ENCODE measurements at regions not wholly inside any gene's neighbourhood (a gene's known extent, or its start where the extent isn't known, plus 50 kb on each side); places are given as distances from the start of the nearest gene placed in this dataset.

DNA sequence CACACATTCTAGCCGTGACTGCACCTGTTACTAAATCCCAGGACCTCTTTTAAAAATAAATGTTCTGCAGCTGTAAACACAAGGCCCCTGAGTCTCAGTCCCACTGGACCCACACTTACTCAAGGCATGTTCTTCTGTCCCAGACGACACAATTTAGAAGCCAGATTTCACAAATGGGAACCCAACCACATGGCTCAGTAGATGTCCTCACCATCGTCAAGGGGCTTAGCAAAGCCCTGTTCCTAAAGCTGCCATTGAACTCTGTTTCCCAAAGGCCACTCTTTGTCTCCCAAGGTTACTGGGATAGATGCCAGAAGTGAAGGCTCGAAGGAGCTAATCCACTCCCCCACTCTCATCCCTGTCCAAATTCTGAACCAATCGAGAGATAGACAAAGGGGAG is 301.0 kb downstream of the GALR1 start:
- TF ChIP-seq, protein P1, sequence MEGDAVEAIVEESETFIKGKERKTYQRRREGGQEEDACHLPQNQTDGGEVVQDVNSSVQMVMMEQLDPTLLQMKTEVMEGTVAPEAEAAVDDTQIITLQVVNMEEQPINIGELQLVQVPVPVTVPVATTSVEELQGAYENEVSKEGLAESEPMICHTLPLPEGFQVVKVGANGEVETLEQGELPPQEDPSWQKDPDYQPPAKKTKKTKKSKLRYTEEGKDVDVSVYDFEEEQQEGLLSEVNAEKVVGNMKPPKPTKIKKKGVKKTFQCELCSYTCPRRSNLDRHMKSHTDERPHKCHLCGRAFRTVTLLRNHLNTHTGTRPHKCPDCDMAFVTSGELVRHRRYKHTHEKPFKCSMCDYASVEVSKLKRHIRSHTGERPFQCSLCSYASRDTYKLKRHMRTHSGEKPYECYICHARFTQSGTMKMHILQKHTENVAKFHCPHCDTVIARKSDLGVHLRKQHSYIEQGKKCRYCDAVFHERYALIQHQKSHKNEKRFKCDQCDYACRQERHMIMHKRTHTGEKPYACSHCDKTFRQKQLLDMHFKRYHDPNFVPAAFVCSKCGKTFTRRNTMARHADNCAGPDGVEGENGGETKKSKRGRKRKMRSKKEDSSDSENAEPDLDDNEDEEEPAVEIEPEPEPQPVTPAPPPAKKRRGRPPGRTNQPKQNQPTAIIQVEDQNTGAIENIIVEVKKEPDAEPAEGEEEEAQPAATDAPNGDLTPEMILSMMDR (conservative IDR thresholded peaks at IDR 0.05; ENCODE audit: low read depth, low read length), result no peak
- TF ChIP-seq EZH2 (IDR thresholded peaks at IDR 0.05; ENCODE audit: borderline replicate concordance, low read depth, low read length, poor library complexity, severe bottlenecking), result no peak
